HG03565 (cell line): ENCODE measurements at regions not wholly inside any gene's neighbourhood (a gene's known extent, or its start where the extent isn't known, plus 50 kb on each side); places are given as distances from the start of the nearest gene placed in this dataset.

Experiments used
- ATAC-seq: cut with Tn5 transposase; IDR thresholded peaks from one replicate; pipeline ENCODE4 v1.9.1; 2021; ENCODE audit warnings: mild to moderate bottlenecking, moderate library complexity; ENCODE audit not compliant: unreplicated experiment

DNA sequence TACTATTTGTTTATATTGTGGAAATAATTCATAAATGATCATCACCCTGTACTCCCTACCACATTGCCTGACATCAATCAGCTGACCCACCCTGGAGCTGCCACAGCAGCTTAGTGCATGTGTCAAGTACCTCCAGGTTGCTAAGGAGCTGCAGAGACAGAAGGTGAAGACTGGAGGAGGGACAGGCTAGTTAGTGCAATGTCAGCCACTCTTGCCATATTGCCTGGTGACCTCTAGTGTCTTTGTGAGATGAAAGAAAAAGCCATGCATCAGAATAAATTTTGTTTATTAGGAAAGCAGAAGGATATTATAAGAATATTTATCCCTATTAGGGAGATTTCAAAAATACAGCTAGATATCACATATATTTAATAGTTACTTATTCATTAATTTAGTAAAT lies 243.9 kb upstream of the FAT4 start:
- no peak for ATAC-seq

- no peak for ATAC-seq
Observed at GRCh38 chr4:125062115-125063050, 252.4 kb upstream of the FAT4 start.

GRCh38 chr4:125060376-125060775 lies 254.4 kb upstream of the FAT4 start:
- ATAC-seq, result no peak

- ATAC-seq, result no peak
Observed at GRCh38 chr4:125049711-125050110, 265.0 kb upstream of the FAT4 start.

- ATAC-seq, result no peak
Observed at GRCh38 chr4:125045311-125045710, 269.4 kb upstream of the FAT4 start.

GRCh38 chr4:125044886-125045285 lies 269.9 kb upstream of the FAT4 start:
- no peak for ATAC-seq

DNA sequence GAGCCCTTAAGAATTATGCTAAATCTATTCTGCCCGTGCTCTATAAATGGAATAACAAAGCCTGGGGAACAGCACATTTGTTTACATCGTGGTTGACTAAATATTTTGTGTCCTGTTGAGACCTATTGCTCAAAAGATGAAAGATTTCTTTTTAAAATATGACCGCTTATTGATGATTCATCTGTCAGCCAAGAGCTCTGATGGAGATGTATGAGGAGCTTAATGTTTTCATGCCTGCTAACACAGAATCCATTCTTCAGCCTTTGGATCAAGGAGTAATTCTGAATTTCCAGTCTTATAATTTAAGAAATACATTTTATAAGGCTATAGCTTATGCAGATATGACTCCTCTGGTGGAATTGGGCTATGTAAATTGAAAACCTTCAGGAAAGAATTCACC lies 271.3 kb upstream of the FAT4 start:
- no peak for ATAC-seq

GRCh38 chr4:125042041-125042440 lies 272.7 kb upstream of the FAT4 start:
- no peak for ATAC-seq

DNA sequence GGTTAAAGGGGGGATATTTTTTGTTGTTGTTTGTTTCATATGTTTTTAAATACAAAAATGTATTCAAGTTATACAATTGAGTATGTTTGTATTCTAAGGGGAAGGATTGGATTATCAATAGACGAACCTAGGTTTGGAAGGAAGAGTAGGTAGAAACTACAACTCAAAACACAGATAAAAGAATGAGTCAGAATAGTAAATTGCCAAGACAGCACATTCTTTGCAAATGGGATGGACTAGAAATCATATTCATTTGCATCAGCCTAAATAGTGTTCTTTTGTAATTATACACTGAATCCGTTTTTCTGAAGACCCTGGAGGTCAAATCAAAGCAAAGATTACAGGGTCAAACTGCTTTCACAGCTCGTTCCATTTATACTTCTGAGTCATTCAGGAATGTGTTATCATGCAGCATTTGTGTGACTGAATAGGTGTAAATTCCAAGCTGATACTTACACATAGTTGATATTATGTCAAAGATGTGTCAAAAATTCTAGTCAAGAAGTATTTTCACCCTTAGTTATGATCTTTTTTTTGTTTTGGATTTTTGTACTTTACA lies 273.3 kb upstream of the FAT4 start:
- no peak for ATAC-seq

DNA sequence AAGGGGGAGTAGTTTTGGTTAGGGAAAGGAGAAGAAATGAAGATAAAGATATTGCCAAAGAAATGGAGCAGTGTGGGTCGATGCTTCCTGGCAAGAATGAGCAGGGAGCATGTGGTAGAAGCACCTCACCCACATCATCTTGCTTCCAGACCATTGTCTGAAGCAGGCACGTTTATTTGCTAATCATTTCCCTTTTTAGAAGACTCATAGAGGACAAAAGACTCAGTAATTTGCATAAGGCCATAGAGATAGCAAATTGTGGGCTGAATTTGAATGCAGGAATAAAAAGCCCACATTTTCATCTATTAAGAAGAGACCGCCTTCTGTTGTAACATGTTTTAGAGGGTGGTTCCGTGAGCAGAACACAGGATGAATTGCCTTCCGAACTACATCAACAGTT lies 275.2 kb upstream of the FAT4 start:
- ATAC-seq, result no peak

GRCh38 chr4:125022855-125023501 lies 291.8 kb upstream of the FAT4 start:
- ATAC-seq, result no peak

GRCh38 chr4:125021189-125021588 lies 293.6 kb upstream of the FAT4 start:
- ATAC-seq, result no peak

DNA sequence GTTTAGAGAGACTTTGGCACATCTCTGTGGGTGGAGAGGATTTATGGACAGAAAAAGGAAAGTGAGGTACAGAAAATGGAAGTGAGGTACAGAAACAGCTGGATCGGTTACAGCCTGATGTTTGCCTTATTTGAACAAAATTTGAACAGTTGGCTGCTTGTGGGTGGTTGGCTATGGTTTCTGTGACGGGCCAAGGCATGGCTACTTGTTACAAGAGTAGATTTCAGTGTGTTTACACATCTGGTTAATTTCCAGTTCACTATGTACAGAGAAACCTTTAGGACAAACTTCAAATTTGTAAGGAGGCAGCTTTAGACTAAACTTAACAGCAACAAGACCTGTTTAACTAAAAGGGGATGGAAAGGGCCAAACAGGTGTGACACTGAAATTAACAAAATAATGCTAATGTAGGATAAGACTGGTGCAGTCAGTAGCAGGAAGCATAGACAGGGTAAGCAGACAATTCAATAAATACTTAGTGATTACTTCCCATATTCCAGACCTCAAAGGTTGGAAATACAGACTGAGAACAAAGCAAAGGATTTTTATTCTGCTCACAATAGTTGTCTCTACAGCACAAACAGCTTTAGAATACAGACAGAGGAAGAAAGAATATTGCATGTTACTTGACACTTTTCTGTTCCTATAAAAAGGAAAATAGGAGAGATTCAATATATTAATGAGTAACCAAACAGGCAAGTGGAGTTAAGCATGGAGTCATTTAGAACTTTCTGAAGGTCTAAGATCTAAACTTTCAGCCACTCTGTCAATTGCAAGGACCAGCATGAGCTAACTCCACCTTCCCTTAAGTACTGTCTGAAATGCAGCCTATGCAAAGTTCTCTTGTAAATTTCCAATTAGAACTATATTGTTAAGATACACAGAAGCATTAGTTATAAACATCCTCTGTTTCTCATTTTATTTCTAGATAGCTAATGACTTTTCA lies 294.4 kb upstream of the FAT4 start:
- no peak for ATAC-seq

GRCh38 chr4:125016892-125017299 lies 297.9 kb upstream of the FAT4 start:
- ATAC-seq, result no peak

GRCh38 chr4:125013891-125014290 lies 300.9 kb upstream of the FAT4 start:
- no peak for ATAC-seq

GRCh38 chr4:125011646-125012045 lies 299.1 kb upstream of the ANKRD50 start:
- no peak for ATAC-seq

- no peak for ATAC-seq
Observed at GRCh38 chr4:125010796-125011503, 298.4 kb upstream of the ANKRD50 start.

GRCh38 chr4:125008676-125009075 lies 296.1 kb upstream of the ANKRD50 start:
- ATAC-seq, result no peak

DNA sequence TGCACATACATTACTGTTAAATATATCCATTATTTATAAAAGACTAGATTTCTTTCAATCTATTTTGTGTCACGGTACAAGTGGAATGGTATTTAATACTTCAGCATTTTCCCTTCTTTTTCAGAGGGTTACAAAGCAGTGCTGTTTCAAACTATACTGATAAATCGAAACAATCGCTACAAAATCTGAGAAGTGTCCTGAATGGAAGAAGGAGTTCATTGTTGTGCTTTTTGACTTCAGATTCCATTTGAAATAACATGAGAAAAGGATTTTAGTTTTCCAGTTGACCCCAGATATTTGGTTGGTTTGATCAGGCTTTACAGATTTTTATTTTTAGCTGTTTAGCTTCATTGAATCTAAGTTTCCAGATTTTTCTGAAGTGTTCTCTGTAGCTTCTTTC lies 292.1 kb upstream of the ANKRD50 start:
- ATAC-seq, result no peak

GRCh38 chr4:125003840-125004239 lies 291.3 kb upstream of the ANKRD50 start:
- no peak for ATAC-seq
